Left lung (tissue), 4 donors: ENCODE measurements at regions not wholly inside any gene's neighbourhood (a gene's known extent, or its start where the extent isn't known, plus 50 kb on each side); places are given as distances from the start of the nearest gene placed in this dataset.

Experiments used
- ATAC-seq: fragments of 200-7000 bp; cut with Tn5 transposase; one replicate; pipeline ENCODE4 v1.9.1; 2020; ENCODE audit warnings: moderate library complexity
- DNase-seq, 4 donors: peaks; one replicate each; pipeline ENCODE4 v3.0.0-alpha.2; 2013 to 2020
- H3K27ac ChIP-seq, 2 donors: fragments of 200-600 bp; sonication (generic) in 1 of 2; one replicate each; pipeline versions ENCODE4 v1.5.0 to v1.8.0; 2020 to 2021
- H3K27me3 ChIP-seq, 2 donors: fragments of 200-600 bp; sonication (generic) in 1 of 2; one replicate each; pipeline versions ENCODE4 v1.5.0 to v1.8.0; 2020 to 2021
- H3K36me3 ChIP-seq, 2 donors: fragments of 200-600 bp; sonication (generic) in 1 of 2; one replicate each; pipeline versions ENCODE4 v1.5.0 to v1.8.0; 2020 to 2021
- H3K4me1 ChIP-seq, 2 donors: fragments of 200-600 bp; one replicate each; pipeline ENCODE4 v1.8.0; 2021
- H3K4me3 ChIP-seq, 2 donors: fragments of 200-600 bp; sonication (generic) in 1 of 2; one replicate each; pipeline versions ENCODE4 v1.5.0 to v1.8.0; 2020 to 2021; ENCODE audit warnings: mild to moderate bottlenecking in 1 of 2
- H3K9me3 ChIP-seq, 2 donors: fragments of 200-600 bp; sonication (generic) in 1 of 2; one replicate each; pipeline versions ENCODE4 v1.5.0 to v1.8.0; 2020 to 2021
- intact Hi-C, 2 donors: fragments of 100-400 bp; cut with DNase I; formaldehyde crosslinking; loops; one replicate each; pipeline versions ENCODE4 v1.11.2 to v1.14.2; 2022
- TF ChIP-seq, protein P1 (sequence below), 2 donors: fragments of 200-600 bp; sonication (generic) in 1 of 2; IDR thresholded peaks; one replicate each; pipeline versions ENCODE4 v1.5.0 to v1.8.0; 2021; ENCODE audit warnings: antibody characterized with exemption in 2 of 2
- donor health status: DM: no; HTN: yes; CAD: no.
- donor health status: DM: no; HTN: no; CAD: no.

GRCh38 chr6:3551716-3552511 lies 95.1 kb upstream of the SLC22A23 start:
- Histone ChIP-seq H3K27me3 (no peaks in the 10 kb centered on the region), H3K27ac (no peak overlapping the region), H3K4me3 (no peak overlapping the region), H3K36me3 (no peaks in the 10 kb centered on the region), H3K4me1 (no peaks in the 10 kb centered on the region), H3K9me3 (peaks cover 0 to 16% of the 10 kb centered on the region in 2 donors)
- TF ChIP-seq, protein P1, sequence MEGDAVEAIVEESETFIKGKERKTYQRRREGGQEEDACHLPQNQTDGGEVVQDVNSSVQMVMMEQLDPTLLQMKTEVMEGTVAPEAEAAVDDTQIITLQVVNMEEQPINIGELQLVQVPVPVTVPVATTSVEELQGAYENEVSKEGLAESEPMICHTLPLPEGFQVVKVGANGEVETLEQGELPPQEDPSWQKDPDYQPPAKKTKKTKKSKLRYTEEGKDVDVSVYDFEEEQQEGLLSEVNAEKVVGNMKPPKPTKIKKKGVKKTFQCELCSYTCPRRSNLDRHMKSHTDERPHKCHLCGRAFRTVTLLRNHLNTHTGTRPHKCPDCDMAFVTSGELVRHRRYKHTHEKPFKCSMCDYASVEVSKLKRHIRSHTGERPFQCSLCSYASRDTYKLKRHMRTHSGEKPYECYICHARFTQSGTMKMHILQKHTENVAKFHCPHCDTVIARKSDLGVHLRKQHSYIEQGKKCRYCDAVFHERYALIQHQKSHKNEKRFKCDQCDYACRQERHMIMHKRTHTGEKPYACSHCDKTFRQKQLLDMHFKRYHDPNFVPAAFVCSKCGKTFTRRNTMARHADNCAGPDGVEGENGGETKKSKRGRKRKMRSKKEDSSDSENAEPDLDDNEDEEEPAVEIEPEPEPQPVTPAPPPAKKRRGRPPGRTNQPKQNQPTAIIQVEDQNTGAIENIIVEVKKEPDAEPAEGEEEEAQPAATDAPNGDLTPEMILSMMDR (IDR thresholded peaks at IDR 0.05) = no peak
- intact Hi-C loops = no loop called here
- ATAC-seq (no peak), DNase-seq (no peak)

GRCh38 chr6:3549314-3549940 lies 92.6 kb upstream of the SLC22A23 start:
- intact Hi-C loops = no loop called here
- Histone ChIP-seq H3K36me3 (no peaks in the 10 kb centered on the region), H3K4me3 (no peak overlapping the region), H3K27ac (no peak overlapping the region), H3K27me3 (no peaks in the 10 kb centered on the region), H3K4me1 (no peaks in the 10 kb centered on the region), H3K9me3 (peaks cover 0 to 16% of the 10 kb centered on the region in 2 donors)
- TF ChIP-seq, protein P1 (IDR thresholded peaks at IDR 0.05) = no peak
- ATAC-seq = no peak
- no peak for DNase-seq

DNA sequence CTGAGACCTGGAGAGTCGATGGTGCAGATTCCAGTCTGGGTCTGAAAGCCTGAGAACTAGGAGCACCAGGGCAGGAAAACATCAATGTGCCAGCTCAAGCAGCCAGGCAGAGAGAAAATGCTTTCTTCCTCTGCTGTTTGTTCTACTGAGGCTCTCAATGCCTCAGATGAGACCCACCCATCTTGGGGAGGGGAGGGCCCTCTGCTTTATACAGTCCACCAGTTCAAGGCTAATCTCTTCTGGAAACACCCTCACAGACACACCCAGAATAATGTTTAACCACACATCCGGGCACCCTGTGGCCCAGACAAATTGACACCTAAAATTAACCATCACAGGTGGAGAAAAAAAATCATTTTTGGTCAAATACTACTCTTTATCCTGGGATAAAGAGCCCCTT lies 89.3 kb upstream of the SLC22A23 start:
- no peak for DNase-seq
- Histone ChIP-seq H3K4me3 (no peak overlapping the region), H3K4me1 (no peaks in the 10 kb centered on the region), H3K9me3 (peaks cover 0 to 6% of the 10 kb centered on the region in 2 donors), H3K27me3 (no peaks in the 10 kb centered on the region), H3K27ac (no peak overlapping the region), H3K36me3 (no peaks in the 10 kb centered on the region)
- intact Hi-C loops = no loop called here
- no peak for ATAC-seq
- TF ChIP-seq, protein P1 (IDR thresholded peaks at IDR 0.05) = no peak

- intact Hi-C loops = no loop called here
- TF ChIP-seq, protein P1 (IDR thresholded peaks at IDR 0.05) = no peak
- Histone ChIP-seq H3K4me3 (no peak overlapping the region), H3K9me3 (no peaks in the 10 kb centered on the region), H3K36me3 (no peaks in the 10 kb centered on the region), H3K4me1 (no peaks in the 10 kb centered on the region), H3K27me3 (no peaks in the 10 kb centered on the region), H3K27ac (no peak overlapping the region)
- ATAC-seq (no peak), DNase-seq (no peak)
Measured at GRCh38 chr6:3545156-3545555, 88.3 kb upstream of the SLC22A23 start.

DNA sequence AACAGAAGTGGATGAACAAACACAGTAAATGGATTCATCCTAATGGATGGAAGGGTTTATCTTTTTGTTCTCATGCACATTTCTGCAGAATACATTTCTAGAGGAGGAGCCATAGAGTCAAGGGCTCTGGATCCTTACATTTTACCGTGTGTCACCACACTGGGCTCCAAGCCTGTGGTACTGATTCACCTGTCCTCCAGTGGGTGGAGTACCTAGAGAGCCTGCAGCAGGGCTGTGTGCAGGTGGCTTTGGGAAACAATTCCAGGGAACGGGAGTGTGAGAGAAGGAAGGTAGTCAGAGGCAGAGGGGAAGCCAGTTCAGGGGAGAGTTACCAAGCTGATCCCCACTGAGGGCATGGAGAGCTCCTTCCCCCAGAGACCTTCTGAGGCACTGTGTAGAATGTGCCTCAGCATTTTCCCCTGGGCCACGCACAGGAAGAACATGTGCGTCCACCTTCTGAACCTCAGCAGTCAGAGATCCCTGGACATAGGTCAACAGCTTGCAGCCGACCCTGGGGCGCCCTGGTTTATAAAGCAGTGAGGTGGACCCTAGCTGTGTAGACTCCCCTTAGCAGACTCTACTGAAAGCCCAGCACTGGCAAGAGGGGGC lies 85.3 kb upstream of the SLC22A23 start:
- H3K4me3 ChIP-seq = no peak overlapping the region
- no peak for DNase-seq
- no peaks in the 10 kb centered on the region for H3K36me3 ChIP-seq
- intact Hi-C loops = no loop called here
- TF ChIP-seq, protein P1 (IDR thresholded peaks at IDR 0.05) = no peak
- no peak for ATAC-seq
- H3K4me1 ChIP-seq = no peaks in the 10 kb centered on the region
- H3K9me3 ChIP-seq = no peaks in the 10 kb centered on the region
- no peaks in the 10 kb centered on the region for H3K27me3 ChIP-seq
- no peak overlapping the region for H3K27ac ChIP-seq
